MM.1S (cell line): ENCODE measurements at regions not wholly inside any gene's neighbourhood (a gene's known extent, or its start where the extent isn't known, plus 50 kb on each side); places are given as distances from the start of the nearest gene placed in this dataset.

Experiments used
- DNase-seq: peaks from one replicate; pipeline ENCODE4 v3.0.0-alpha.2; 2015
- H2AFZ ChIP-seq: fragments of 300-600 bp; sonication (generic); 2 replicates; pipeline ENCODE4 v1.6.0; 2016; ENCODE audit warnings: antibody characterized with exemption, low read length
- H3F3A ChIP-seq: fragments of 300-600 bp; sonication (generic); 2 replicates; pipeline ENCODE4 v1.6.1; 2016; ENCODE audit warnings: mild to moderate bottlenecking, antibody characterized with exemption, low read length, moderate library complexity, mixed read lengths; ENCODE audit not compliant: insufficient read depth
- H3K27ac ChIP-seq: fragments of 300-600 bp; sonication (generic); 2 replicates; pipeline ENCODE4 v1.5.1; 2016; ENCODE audit warnings: mild to moderate bottlenecking, low read length
- H3K27me3 ChIP-seq: fragments of 300-600 bp; sonication (generic); replicated peaks from 2 replicates; pipeline ENCODE4 v1.6.0; 2016; ENCODE audit warnings: low read length; ENCODE audit not compliant: insufficient read depth
- H3K36me3 ChIP-seq: fragments of 300-600 bp; sonication (generic); replicated peaks from 2 replicates; pipeline ENCODE4 v1.6.1; 2016; ENCODE audit warnings: mild to moderate bottlenecking, low read length, mixed read lengths; ENCODE audit not compliant: insufficient read depth
- H3K4me1 ChIP-seq: fragments of 300-600 bp; sonication (generic); 2 replicates; pipeline ENCODE4 v1.6.1; 2016; ENCODE audit warnings: low read length, mixed read lengths
- H3K4me2 ChIP-seq: fragments of 300-600 bp; sonication (generic); 2 replicates; pipeline ENCODE4 v1.6.0; 2016; ENCODE audit warnings: low read depth, low read length
- H3K4me3 ChIP-seq: fragments of 300-600 bp; sonication (generic); 2 replicates; pipeline ENCODE4 v1.5.1; 2016; ENCODE audit warnings: low read length, mixed read lengths
- H3K79me2 ChIP-seq: fragments of 300-600 bp; sonication (generic); 2 replicates; pipeline ENCODE4 v1.6.1; 2016; ENCODE audit warnings: mixed run types, low read length, mixed read lengths
- H3K9ac ChIP-seq: fragments of 300-600 bp; sonication (generic); 2 replicates; pipeline ENCODE4 v1.6.1; 2016; ENCODE audit warnings: low read length, mixed read lengths
- H3K9me2 ChIP-seq: fragments of 300-600 bp; sonication (generic); replicated peaks from 2 replicates; pipeline ENCODE4 v1.6.1; 2016; ENCODE audit warnings: mild to moderate bottlenecking, low read length, mixed read lengths; ENCODE audit not compliant: insufficient read depth
- H3K9me3 ChIP-seq: fragments of 300-600 bp; sonication (generic); replicated peaks from 2 replicates; pipeline ENCODE4 v1.6.1; 2016; ENCODE audit warnings: mild to moderate bottlenecking, low read length, mixed read lengths; ENCODE audit not compliant: insufficient read depth
- H4K20me1 ChIP-seq: fragments of 300-600 bp; sonication (generic); 2 replicates; pipeline ENCODE4 v1.6.1; 2016; ENCODE audit warnings: mild to moderate bottlenecking, low read length, moderate library complexity, mixed read lengths; ENCODE audit not compliant: insufficient read depth
- CTCF ChIP-seq: fragments of 300-600 bp; sonication (generic); IDR thresholded peaks from 2 replicates; pipeline ENCODE4 v1.5.1; 2016; ENCODE audit warnings: antibody characterized with exemption, low read length, mixed read lengths
- EZH2 ChIP-seq: fragments of 300-600 bp; sonication (generic); optimal IDR thresholded peaks from 2 replicates; pipeline ENCODE3; 2017; ENCODE audit warnings: low read depth, mild to moderate bottlenecking, antibody characterized with exemption, low read length, mixed read lengths
- EZH2phosphoT487 ChIP-seq: fragments of 300-600 bp; sonication (generic); IDR thresholded peaks from 2 replicates; pipeline ENCODE4 v1.6.1; 2018; ENCODE audit warnings: antibody characterized with exemption, low read length

- H3K36me3 ChIP-seq: no peaks in the 10 kb centered on the region
- H4K20me1 ChIP-seq: no peaks in the 10 kb centered on the region
- no peak overlapping the region for H3K27ac ChIP-seq
- H3K4me3 ChIP-seq: no peak overlapping the region
- no peak overlapping the region for H3K9ac ChIP-seq
- no peaks in the 10 kb centered on the region for H3K9me2 ChIP-seq
- H3F3A ChIP-seq: no peaks in the 10 kb centered on the region
- H2AFZ ChIP-seq: no peak overlapping the region
- no peaks in the 10 kb centered on the region for H3K9me3 ChIP-seq
- TF ChIP-seq CTCF (no peak), EZH2phosphoT487 (no peak), EZH2 (no peak)
- H3K4me2 ChIP-seq: no peak overlapping the region
- no peak for DNase-seq
- H3K4me1 ChIP-seq: no peaks in the 10 kb centered on the region
- H3K27me3 ChIP-seq: no peaks in the 10 kb centered on the region
- no peaks in the 10 kb centered on the region for H3K79me2 ChIP-seq
These were observed 417.7 kb downstream of the TMEM121 start for GRCh38 chr14:105943973-105944602.

- Histone ChIP-seq H3K4me3 (no peak overlapping the region), H3K27ac (no peak overlapping the region), H3K4me2 (no peak overlapping the region), H3K79me2 (no peaks in the 10 kb centered on the region), H3K9ac (no peak overlapping the region), H2AFZ (no peak overlapping the region), H3K36me3 (no peaks in the 10 kb centered on the region), H3K9me3 (no peaks in the 10 kb centered on the region), H3K4me1 (no peaks in the 10 kb centered on the region), H4K20me1 (no peaks in the 10 kb centered on the region), H3K9me2 (no peaks in the 10 kb centered on the region), H3K27me3 (no peaks in the 10 kb centered on the region), H3F3A (no peaks in the 10 kb centered on the region)
- TF ChIP-seq EZH2 (no peak), EZH2phosphoT487 (no peak), CTCF (no peak)
- no peak for DNase-seq
These were observed 418.5 kb downstream of the TMEM121 start for GRCh38 chr14:105944632-105945610.

GRCh38 chr14:105945896-105946295 is 419.5 kb downstream of the TMEM121 start:
- H2AFZ ChIP-seq: no peak overlapping the region
- H3K36me3 ChIP-seq: no peaks in the 10 kb centered on the region
- H3K9me3 ChIP-seq: no peaks in the 10 kb centered on the region
- no peaks in the 10 kb centered on the region for H3K9me2 ChIP-seq
- H4K20me1 ChIP-seq: no peaks in the 10 kb centered on the region
- DNase-seq: no peak
- H3K27ac ChIP-seq: no peak overlapping the region
- H3K9ac ChIP-seq: no peak overlapping the region
- H3K4me3 ChIP-seq: no peak overlapping the region
- H3K79me2 ChIP-seq: no peaks in the 10 kb centered on the region
- TF ChIP-seq CTCF (no peak), EZH2phosphoT487 (no peak), EZH2 (no peak)
- no peak overlapping the region for H3K4me2 ChIP-seq
- no peaks in the 10 kb centered on the region for H3K4me1 ChIP-seq
- H3F3A ChIP-seq: no peaks in the 10 kb centered on the region
- H3K27me3 ChIP-seq: no peaks in the 10 kb centered on the region
